Mesothelial cell of epicardium (in vitro differentiated cells): ENCODE measurements at regions not wholly inside any gene's neighbourhood (a gene's known extent, or its start where the extent isn't known, plus 50 kb on each side); places are given as distances from the start of the nearest gene placed in this dataset.

Experiments used
- DNase-seq, 2 experiments: peaks; one replicate each; pipeline ENCODE4 v3.0.0; 2021; ENCODE audit warnings: low spot score in 2 of 2; ENCODE audit not compliant: unreplicated experiment in 2 of 2
- H3K27ac Mint-ChIP-seq: 2 replicates; pipeline ENCODE4 v1.8.0; 2021; ENCODE audit warnings: mixed read lengths
- H3K27me3 Mint-ChIP-seq: 2 replicates; pipeline ENCODE4 v1.8.0; 2021; ENCODE audit warnings: low read depth, mixed read lengths
- H3K36me3 Mint-ChIP-seq: 2 replicates; pipeline ENCODE4 v1.8.0; 2021; ENCODE audit warnings: mixed read lengths
- H3K4me1 Mint-ChIP-seq: 2 replicates; pipeline ENCODE4 v1.8.0; 2021; ENCODE audit warnings: mixed read lengths
- H3K4me3 Mint-ChIP-seq: 2 replicates; pipeline ENCODE4 v1.8.0; 2021; ENCODE audit warnings: mild to moderate bottlenecking, moderate library complexity, mixed read lengths
- H3K9me3 Mint-ChIP-seq: 2 replicates; pipeline ENCODE4 v1.8.0; 2021; ENCODE audit warnings: mixed read lengths
- TF ChIP-seq, protein P1 (sequence below): fragments of 200-600 bp; sonication (generic); IDR thresholded peaks from one replicate; pipeline ENCODE4 v1.5.0; 2021; ENCODE audit warnings: antibody characterized with exemption; ENCODE audit not compliant: unreplicated experiment

DNA sequence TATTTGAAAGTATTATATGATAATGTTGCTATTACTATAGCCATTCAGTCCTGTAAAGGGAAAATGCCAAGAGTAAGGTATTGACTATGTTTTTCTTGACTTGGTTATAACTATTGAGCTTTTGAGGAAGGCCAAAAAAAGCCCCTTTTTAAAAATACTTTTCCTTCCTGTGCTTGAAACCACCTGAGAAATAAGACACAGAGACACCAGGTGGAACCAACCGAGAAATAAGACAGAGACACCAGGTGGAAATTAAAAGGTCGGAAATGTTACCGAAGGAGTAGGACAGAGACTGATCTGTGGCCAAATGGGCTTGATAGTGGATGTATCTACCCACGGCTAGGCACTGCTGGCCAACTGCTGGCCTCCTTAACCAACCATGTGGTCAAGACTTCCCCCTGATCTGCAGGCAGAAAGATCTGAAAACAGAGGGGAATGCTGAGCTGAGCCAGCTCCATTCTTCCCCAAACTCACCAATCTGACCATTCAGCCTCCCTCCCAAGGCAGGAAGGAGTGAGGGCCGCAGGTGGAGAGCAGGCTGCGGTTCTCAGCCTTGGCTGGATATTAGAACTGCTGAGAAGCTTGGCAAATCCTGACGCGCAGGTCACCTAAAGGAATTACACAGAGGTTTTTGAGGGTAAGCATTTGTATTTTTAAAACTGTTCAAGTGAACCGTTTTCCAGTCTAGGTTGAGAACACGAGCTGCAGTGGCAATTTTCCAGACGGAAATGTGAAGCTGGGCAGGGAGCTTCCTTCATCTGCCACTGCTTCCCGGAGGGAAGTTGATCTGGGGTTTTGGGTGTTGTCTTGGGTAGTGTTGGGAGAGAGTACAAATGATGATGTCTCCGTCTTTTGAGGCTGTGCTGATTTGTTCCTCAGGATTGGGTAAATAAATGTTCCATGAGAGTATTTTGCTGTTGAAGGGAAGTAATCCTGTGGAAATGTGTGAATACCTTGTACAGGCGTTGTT lies 121.7 kb upstream of the EXOC2 start:
- H3K4me1 Mint-ChIP-seq: peaks cover 7% of the 10 kb centered on the region
- TF ChIP-seq, protein P1, sequence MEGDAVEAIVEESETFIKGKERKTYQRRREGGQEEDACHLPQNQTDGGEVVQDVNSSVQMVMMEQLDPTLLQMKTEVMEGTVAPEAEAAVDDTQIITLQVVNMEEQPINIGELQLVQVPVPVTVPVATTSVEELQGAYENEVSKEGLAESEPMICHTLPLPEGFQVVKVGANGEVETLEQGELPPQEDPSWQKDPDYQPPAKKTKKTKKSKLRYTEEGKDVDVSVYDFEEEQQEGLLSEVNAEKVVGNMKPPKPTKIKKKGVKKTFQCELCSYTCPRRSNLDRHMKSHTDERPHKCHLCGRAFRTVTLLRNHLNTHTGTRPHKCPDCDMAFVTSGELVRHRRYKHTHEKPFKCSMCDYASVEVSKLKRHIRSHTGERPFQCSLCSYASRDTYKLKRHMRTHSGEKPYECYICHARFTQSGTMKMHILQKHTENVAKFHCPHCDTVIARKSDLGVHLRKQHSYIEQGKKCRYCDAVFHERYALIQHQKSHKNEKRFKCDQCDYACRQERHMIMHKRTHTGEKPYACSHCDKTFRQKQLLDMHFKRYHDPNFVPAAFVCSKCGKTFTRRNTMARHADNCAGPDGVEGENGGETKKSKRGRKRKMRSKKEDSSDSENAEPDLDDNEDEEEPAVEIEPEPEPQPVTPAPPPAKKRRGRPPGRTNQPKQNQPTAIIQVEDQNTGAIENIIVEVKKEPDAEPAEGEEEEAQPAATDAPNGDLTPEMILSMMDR: no peak
- H3K27me3 Mint-ChIP-seq: peaks cover 7% of the 10 kb centered on the region
- H3K36me3 Mint-ChIP-seq: no peaks in the 10 kb centered on the region
- H3K4me3 Mint-ChIP-seq: no peak overlapping the region
- H3K9me3 Mint-ChIP-seq: peaks cover 6% of the 10 kb centered on the region
- no peak for DNase-seq
- H3K27ac Mint-ChIP-seq: no peak overlapping the region

DNA sequence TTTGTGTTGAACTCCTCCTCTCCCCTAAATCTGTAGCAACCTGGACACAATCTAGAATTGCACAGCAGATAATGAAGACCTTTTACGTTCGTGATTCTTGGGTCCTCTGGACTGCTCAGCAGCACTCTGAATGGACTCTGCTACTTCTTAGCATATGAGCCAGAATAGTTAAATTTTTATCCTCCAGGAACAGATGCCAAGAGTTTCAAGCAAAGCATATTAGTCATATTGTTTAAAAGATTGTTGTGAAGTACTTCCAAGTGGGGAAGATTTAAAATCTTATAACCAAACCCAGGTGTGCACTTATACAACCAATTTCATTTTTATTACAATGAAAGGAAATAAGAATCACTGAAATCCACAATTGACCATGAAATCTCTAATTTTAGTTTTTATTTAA lies 118.9 kb upstream of the EXOC2 start:
- Mint-ChIP-seq H3K27ac (no peak overlapping the region), H3K27me3 (peaks cover 7% of the 10 kb centered on the region), H3K4me1 (no peaks in the 10 kb centered on the region), H3K36me3 (no peaks in the 10 kb centered on the region), H3K4me3 (no peak overlapping the region), H3K9me3 (no peaks in the 10 kb centered on the region)
- DNase-seq: no peak
- TF ChIP-seq, protein P1: no peak

DNA sequence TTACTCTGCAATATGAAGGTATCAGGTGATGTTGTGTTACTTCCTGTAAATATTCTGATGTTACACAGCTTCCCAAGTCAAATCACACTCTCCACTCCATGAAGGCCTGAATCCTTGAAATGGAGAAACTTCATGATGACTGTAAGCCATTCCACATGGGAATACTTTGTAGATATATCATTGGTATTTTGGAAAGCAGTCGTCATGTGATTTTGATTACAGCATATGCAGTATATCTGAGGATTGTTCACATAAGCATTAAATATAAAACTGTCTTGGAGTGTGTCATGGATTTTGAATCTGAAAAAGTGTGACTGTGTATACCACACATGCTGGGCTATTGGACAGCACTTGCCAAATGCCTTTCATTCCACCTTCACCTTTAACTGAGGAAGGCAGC lies 118.3 kb upstream of the EXOC2 start:
- Mint-ChIP-seq H3K4me1 (no peaks in the 10 kb centered on the region), H3K4me3 (no peak overlapping the region), H3K36me3 (no peaks in the 10 kb centered on the region), H3K27me3 (peaks cover 10% of the 10 kb centered on the region), H3K27ac (no peak overlapping the region), H3K9me3 (no peaks in the 10 kb centered on the region)
- TF ChIP-seq, protein P1: no peak
- DNase-seq: no peak

DNA sequence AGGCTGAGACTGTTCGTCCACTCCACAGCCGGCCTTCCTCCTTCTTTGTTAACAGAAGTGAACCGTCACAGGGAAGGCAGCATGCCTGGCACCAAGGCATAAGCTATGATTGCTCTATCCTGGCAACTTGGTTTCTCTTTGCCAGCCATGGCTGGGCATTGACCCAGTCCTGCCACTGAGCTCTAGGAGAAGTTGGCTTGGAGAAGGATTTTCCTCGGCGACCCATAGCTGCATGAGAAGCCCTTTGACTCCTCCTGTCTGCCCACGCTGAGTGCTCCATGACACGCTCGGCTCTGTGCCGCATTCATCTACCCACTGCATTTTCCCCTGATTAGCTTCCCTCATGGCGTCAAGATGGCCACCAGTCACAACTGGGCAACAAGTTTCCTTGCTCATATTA lies 111.8 kb upstream of the EXOC2 start:
- H3K27me3 Mint-ChIP-seq: peaks cover 43% of the 10 kb centered on the region
- DNase-seq: no peak
- TF ChIP-seq, protein P1: no peak
- H3K36me3 Mint-ChIP-seq: no peaks in the 10 kb centered on the region
- H3K4me3 Mint-ChIP-seq: no peak overlapping the region
- no peaks in the 10 kb centered on the region for H3K9me3 Mint-ChIP-seq
- no peaks in the 10 kb centered on the region for H3K4me1 Mint-ChIP-seq
- H3K27ac Mint-ChIP-seq: no peak overlapping the region

DNA sequence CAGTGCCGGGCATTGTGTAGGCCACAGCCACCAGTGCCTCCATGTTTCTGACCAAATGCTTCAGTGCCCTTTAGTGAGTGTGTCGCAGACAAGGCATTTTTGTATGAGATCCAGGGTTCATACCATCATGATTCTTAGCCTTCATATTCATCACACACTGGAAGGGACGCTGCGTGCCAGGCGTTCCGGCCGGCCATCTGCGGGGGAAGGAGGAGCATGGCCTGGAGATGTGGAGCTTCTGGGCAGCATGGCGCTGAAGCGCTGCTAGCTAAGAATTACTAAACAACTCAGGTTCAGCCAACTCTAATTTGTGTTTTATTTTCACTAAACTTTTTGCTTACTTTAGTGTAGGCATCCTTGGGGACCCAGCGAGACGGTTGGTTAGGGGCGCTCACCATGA lies 111.4 kb upstream of the EXOC2 start:
- no peak overlapping the region for H3K4me3 Mint-ChIP-seq
- no peaks in the 10 kb centered on the region for H3K36me3 Mint-ChIP-seq
- no peak overlapping the region for H3K27ac Mint-ChIP-seq
- peaks cover 47% of the 10 kb centered on the region for H3K27me3 Mint-ChIP-seq
- TF ChIP-seq, protein P1: no peak
- no peaks in the 10 kb centered on the region for H3K4me1 Mint-ChIP-seq
- no peaks in the 10 kb centered on the region for H3K9me3 Mint-ChIP-seq
- no peak for DNase-seq
